HG03045 (cell line): ENCODE measurements at regions not wholly inside any gene's neighbourhood (a gene's known extent, or its start where the extent isn't known, plus 50 kb on each side); places are given as distances from the start of the nearest gene placed in this dataset.
"Not testable (repeated sequence)": the region's sequence is repeated elsewhere in the genome, so short reads cannot be mapped to it uniquely, and the experiment has no call there.

Experiments used
- ATAC-seq: cut with Tn5 transposase; IDR thresholded peaks from one replicate; pipeline ENCODE4 v1.9.1; 2021; ENCODE audit warnings: mild to moderate bottlenecking, moderate library complexity; ENCODE audit not compliant: unreplicated experiment

- ATAC-seq, result not testable (repeated sequence)
Measured at GRCh38 chr15:21357056-21357455, 83.2 kb downstream of the POTEB3 start.

GRCh38 chr15:21355944-21356343 is 84.4 kb downstream of the POTEB3 start:
- not testable (repeated sequence) for ATAC-seq

- ATAC-seq, result not testable (repeated sequence)
Measured at GRCh38 chr15:21354597-21354996, 85.7 kb downstream of the POTEB3 start.

DNA sequence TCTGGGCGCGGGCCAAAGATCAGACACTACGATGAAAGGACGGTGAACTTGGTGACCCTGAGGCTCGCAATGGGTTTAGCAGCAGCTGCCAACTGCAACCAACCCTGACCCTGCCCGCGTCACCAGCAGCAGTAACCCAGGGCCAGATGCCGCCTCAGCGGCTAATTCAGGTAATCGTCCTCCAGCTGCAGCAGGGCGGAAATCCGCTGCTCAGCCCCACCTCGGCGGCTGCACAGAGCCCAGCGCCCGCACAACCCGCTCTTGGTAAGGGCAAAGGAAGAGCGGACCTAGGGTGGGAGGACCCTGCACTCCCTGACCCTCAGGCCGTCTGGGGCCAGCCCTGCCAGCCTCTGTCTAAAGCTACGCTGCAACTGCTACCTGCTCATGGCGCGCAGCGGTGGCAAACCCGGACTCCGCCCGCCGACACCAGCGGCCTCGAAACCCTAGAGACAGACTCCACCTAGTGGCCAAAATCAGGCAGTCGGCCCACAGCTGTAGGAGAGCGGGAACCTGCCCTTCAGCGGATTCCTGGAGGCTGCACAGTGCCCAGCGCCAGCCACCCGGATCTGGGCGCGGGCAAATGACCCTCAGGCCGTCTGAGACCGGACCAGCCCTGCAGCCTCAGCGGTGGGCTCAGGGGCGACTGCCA is 87.5 kb downstream of the POTEB3 start:
- not testable (repeated sequence) for ATAC-seq

DNA sequence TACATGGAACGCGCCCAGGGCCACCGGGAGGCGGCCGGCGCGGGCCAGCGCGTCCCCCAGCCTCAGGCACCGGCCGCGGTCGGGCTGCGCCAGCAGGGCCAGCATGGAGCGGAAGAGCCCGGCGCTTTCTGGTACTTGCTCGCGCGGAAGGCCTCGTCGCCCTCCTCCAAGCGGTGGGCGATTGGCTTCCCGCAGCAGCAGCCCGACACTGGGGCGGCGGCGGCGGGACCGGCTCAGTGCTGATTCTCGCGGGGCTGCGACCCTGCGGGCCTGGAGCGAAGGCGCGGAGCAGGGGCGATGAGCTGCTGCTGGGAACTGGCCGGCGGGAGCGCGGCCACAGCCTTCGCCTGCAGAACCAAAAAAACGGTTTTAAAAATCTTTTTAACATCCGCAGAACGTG is 95.3 kb downstream of the POTEB3 start:
- not testable (repeated sequence) for ATAC-seq

DNA sequence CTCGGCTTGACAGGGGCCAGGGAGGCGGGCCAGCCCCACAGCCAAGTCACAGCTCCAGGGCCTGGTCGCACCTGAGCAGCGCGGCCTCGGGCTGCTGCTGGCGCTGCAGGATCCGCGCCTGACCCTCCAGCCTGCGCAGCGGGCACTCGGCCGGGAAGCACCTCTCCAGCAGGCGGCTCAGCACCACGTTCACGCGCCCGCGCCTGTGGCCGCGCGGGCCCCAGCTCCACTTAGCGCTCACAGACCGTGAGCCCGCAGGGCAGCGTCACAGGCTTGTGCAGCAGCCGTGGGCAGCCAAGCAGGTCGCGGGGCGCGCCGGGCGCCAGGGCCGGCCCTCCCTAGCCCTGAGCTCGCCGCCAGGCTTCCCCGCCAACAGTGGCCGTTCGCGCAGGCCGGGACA is 95.8 kb downstream of the POTEB3 start:
- not testable (repeated sequence) for ATAC-seq

DNA sequence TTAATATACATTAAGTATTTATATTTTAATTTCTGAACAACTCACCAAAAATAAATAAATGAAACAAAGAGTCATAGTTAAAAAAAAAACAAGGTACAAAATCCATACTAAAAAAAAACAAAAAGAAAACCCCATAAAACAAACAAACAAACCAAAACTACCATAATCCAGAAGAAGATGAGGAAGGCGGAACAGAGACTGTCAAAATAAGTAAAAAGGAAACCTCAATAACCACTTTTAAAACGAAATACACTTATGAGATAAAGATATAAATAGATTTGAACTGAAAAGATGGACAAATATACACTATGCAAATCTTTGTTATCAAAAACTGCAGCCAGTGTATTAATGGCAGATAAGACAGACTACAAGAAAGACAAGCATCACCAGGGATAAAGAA is 103.3 kb downstream of the POTEB3 start:
- ATAC-seq, result not testable (repeated sequence)

DNA sequence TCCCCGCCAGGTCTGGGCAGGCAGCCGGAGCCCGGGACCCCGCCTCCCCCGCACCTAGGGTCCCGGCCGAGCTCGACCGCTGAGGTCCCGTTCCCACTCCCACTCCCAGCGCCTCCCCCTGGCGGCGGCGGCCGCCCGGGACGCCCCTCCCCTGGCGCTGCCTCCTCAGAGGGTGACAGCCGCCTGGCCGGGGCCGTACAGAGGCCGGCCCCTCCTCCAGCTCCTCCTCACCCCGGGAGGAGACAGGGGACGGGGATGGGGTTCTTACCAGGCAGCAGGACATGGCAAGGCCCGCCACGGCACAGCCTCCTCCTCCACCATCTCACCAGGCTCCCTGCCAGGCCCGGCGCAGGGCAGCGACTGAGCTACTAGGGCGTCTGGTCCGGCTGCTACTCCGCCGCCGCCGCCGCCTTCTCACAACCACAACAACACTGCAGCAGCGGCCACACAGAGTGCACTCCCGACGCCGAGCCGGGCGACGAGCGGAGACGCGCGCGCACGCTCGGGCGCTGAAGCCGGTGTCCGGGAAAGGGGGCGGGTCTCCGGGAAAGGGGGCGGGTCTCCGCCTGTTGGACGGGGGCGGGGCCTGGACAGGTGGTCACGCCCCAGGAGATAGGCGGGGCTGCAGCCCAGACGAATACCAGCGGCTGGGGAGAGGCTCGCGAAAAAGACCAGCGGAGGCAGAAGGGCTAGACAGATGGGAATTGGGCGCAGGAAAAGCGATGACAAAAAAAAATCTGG is 115.4 kb downstream of the POTEB3 start:
- ATAC-seq, result not testable (repeated sequence)

DNA sequence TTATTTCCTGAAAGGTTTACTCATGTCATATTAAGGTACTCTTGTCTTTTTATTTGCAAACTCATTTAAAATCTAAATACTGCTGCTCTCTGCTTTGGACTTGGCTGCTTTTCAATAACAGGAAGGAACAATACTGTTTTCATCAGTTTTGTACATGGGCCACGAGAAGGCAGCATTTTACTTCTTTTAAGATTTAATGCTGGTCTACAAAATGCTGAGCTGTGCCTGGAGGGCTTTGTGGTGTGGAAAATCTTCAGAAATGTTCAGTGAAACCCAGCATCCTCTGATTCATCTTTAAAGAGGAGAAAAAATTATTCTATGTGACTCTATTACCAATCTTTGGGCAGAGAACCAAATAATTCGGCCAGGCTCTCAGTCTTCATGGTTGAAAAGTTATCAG is 155.9 kb downstream of the POTEB3 start:
- ATAC-seq, result not testable (repeated sequence)

DNA sequence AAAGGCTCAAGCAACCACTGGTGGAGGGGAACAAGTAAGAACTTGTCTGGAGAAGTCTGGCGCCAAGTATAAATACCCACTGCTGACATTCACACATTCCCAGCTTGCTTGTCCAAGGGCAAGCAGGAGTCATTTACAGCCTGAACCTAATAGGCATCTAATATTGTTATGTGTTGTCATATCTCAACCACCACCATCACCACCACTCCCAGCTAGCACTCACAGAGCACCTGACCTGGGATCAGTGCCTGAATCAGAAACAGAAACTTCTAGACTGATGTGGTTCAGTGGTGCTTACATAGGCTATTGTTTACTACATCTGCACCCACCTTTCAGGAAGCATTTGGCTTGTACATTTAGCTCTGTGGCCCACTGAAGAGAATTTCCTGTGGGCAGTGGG is 157.1 kb downstream of the POTEB3 start:
- ATAC-seq, result peak; percentile 87

- ATAC-seq, result not testable (repeated sequence)
Measured at GRCh38 chr15:21280272-21280671, 160.0 kb downstream of the POTEB3 start.

- not testable (repeated sequence) for ATAC-seq
Measured at GRCh38 chr15:21272176-21272982, 167.9 kb downstream of the POTEB3 start.

DNA sequence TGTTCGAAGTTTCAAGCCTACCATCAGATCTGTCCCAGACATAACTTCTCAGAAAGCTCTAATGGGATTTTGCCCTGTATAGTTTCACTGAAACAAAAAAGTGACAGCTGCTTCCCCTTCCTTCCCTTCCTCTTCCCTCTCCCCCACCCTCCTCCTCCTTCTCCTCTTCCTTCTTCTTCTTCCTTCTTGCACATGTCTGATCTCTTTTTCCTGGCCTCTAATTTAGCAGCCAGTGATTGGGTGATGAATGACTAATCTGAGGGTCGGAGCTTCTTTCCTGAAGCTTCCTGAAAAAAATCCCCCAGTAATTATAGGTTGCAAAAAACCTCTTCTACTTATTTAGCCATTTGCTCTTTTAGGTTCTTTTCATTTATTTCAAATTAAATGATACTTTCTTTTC is 168.7 kb downstream of the POTEB3 start:
- no peak for ATAC-seq

GRCh38 chr15:21270474-21270873 is 169.8 kb downstream of the POTEB3 start:
- ATAC-seq, result no peak

DNA sequence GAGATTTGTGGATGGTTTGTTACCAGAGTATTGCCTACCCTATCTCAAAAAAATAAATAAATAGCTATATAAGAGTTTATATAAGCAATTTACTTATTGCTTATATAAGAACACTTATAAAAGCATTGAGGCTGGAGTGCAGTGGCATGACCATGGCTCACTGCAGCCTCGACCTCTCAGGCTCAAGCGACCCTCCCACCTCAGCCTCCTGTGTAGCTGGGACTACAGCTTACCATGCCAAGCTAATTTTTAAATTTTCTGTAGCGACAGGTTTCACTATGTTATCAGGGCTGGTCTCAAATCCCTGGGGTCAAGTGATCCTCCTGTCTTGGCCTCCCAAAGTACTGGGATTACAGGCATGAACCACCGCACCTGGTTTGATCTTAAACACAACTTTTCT is 170.6 kb downstream of the POTEB3 start:
- ATAC-seq, result not testable (repeated sequence)

DNA sequence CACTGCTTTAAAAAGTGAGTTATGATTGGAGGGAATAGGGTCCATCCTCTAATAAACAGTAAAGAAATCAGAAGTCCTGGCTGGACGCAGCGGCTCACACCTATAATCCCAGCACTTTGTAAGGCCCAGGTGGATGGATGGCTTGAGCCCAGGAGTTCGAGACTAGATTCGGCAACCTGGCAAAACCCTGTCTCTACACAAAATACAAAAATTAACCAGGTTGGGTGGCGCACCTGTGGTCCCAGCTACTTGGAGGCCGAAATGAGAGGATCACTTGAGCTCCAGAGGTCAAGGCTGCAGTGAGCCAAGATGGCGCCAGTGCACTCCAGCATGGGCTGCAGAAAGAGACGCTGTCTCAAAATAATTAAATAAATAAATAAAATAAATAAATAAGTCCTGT is 171.2 kb downstream of the POTEB3 start:
- no peak for ATAC-seq

DNA sequence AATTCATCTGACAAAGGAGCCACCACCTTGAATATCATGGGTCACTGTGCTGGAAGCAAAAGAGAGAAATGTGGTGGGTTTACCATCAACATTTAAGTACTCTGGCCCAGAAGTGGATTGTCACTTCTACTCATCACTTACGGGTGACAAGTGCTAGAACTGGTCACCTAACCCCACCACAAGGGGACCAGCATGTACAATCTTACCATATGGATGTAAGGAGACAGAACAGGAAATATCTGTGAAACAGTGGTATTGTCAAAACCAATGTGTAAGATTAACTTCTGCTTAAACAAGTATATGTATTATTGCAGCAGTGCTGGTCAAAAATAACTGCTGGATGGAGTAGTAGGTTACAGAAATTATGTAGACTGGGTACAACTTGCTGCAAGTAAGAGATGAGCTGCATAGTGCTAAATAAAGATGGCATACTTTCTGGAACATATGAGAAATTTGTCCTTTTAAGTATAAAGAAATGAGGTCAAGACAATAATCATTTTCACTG is 171.8 kb downstream of the POTEB3 start:
- ATAC-seq, result no peak

GRCh38 chr15:21267671-21268395 is 172.5 kb downstream of the POTEB3 start:
- no peak for ATAC-seq

DNA sequence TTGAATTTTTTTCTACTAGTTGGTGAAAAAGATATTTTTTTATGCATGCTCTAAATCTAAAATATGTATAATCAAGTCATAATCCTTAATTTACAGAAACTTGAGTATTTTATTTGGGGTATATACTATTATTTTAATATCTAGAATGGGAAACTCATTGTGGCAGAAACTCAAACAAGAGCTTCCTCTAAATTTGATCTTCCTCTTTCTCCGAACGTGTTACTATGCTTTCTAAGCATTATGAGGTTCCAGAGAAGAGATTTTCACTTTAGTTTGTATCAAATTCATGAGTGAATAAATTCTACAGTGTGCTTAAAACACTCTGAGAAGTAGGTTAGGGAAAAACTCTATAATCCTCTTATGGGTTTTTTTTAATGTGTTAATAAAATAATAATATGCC is 173.1 kb downstream of the POTEB3 start:
- ATAC-seq, result no peak

GRCh38 chr15:21265628-21266027 is 174.7 kb downstream of the POTEB3 start:
- ATAC-seq, result not testable (repeated sequence)
